ENCODE measurements at regions not wholly inside any gene's neighbourhood (a gene's known extent, or its start where the extent isn't known, plus 50 kb on each side); places are given as distances from the start of the nearest gene placed in this dataset.
"Not testable (repeated sequence)": the region's sequence is repeated elsewhere in the genome, so short reads cannot be mapped to it uniquely, and the experiment has no call there.

DNA sequence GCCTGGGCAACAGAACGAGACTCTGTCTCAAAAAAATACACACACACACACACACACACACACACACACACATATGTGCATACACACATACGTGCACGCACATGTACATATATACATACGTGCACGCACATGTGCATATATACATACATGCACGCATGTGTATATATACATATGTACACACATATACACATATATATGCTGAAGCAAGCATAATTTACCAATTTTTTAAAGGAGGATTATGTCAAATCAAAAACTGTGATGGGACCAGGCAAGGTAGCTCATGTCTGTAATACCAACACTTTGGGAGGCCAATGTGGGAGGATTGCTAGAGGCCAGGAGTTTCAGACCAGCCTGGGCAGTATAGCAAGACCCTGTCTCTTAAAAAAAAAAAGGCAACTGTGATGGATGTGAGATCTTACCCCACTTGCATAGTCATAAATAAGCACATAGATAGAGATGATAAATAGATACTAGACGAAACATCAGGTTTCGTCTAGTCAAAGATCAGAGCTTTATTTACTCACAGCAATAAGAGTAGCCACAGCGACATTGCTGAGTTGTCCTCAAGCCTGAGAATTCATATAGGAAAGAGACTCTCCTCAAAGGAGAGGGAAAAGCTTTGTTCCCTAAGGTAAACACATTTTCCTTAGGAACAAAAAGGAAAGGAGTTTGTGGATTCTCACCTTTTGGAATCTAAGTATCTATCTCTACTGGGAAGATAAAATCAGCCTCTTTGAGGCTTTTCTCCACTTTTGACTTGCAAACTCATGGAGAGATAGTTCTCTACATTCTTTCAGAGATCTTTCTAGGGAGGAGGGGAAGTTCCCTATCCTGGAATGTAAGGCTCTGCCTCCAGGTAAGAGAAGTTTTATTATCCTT is 74.7 kb upstream of the AMN1 start:
- TF ChIP-seq, protein P1, sequence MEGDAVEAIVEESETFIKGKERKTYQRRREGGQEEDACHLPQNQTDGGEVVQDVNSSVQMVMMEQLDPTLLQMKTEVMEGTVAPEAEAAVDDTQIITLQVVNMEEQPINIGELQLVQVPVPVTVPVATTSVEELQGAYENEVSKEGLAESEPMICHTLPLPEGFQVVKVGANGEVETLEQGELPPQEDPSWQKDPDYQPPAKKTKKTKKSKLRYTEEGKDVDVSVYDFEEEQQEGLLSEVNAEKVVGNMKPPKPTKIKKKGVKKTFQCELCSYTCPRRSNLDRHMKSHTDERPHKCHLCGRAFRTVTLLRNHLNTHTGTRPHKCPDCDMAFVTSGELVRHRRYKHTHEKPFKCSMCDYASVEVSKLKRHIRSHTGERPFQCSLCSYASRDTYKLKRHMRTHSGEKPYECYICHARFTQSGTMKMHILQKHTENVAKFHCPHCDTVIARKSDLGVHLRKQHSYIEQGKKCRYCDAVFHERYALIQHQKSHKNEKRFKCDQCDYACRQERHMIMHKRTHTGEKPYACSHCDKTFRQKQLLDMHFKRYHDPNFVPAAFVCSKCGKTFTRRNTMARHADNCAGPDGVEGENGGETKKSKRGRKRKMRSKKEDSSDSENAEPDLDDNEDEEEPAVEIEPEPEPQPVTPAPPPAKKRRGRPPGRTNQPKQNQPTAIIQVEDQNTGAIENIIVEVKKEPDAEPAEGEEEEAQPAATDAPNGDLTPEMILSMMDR (IDR thresholded peaks at IDR 0.05; ENCODE audit: low read depth, low read length, missing control alignments) = no peak
- in situ Hi-C loops (cut with HindIII; ENCODE audit: low pct_ligation_motif_present, low sequenced_read_pairs) = no loop called here
- no peak overlapping the region for H3K27ac ChIP-seq
- no peak for DNase-seq
- no peaks in the 10 kb centered on the region for H3K27me3 ChIP-seq (replicated peaks)
- no peak overlapping the region for H3K4me3 ChIP-seq (ENCODE audit: low read depth, low read length)
- H3K36me3 ChIP-seq (replicated peaks) = no peaks in the 10 kb centered on the region

DNA sequence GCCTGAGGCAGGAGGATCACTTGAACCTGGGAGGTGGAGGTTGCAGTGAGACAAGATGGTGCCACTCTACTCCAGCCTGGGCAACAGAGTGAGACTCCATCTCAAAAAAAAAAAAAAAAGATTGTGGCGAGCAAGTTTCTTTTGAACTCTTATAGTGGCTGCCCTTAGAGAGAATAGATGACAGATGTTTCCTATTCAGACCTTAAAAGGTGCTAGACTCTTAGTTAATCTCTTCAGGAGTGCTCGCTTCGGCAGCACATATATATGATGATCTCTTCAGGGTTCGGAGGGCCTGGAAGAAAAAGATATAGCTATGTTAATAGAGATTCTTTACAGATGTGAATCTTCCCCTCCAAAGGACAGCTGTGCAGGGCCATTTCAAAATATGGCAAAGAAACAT is 73.1 kb upstream of the AMN1 start:
- H3K27ac ChIP-seq = no peak overlapping the region
- H3K27me3 ChIP-seq (replicated peaks) = no peaks in the 10 kb centered on the region
- in situ Hi-C loops (cut with HindIII; ENCODE audit: low pct_ligation_motif_present, low sequenced_read_pairs) = no loop called here
- TF ChIP-seq, protein P1 (IDR thresholded peaks at IDR 0.05; ENCODE audit: low read depth, low read length, missing control alignments) = no peak
- H3K36me3 ChIP-seq (replicated peaks) = no peaks in the 10 kb centered on the region
- no peak overlapping the region for H3K4me3 ChIP-seq (ENCODE audit: low read depth, low read length)
- DNase-seq = no peak

DNA sequence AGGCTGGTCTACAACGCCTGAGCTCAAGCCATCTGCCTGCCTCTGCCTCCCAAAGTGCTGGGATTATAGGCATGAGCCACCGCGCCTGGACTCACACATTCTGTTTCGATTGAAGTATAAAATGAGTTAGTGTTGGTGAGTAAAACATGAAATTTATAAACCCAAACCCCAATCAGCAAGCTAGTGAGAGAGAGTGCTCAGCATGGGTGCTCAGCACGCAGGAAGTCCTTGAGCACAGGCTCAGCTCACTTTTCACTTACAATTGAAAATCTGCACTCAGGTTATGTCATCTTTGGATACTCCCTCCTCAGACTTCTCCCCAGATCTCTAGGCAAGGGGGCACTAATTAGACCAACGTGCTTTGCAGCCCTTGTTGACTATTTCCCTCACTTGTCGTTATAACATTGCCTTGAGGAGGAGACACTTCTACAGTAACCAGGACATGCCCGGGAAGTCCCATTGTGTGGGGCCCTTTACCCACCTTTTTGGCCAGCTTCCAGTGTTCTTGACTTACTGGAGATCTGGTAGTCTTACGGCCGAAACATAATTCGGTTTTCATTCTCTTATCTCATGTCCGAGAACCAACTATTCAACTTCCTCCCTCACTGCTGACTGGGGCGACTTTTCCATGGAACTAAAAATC is 68.5 kb upstream of the AMN1 start:
- Histone ChIP-seq H3K27me3 (replicated peaks) (no peaks in the 10 kb centered on the region), H3K4me3 (ENCODE audit: low read depth, low read length) (no peak overlapping the region), H3K36me3 (replicated peaks) (no peaks in the 10 kb centered on the region), H3K27ac (no peak overlapping the region)
- no peak for DNase-seq
- TF ChIP-seq, protein P1 (IDR thresholded peaks at IDR 0.05; ENCODE audit: low read depth, low read length, missing control alignments) = no peak
- in situ Hi-C loops (cut with HindIII; ENCODE audit: low pct_ligation_motif_present, low sequenced_read_pairs) = no loop called here

DNA sequence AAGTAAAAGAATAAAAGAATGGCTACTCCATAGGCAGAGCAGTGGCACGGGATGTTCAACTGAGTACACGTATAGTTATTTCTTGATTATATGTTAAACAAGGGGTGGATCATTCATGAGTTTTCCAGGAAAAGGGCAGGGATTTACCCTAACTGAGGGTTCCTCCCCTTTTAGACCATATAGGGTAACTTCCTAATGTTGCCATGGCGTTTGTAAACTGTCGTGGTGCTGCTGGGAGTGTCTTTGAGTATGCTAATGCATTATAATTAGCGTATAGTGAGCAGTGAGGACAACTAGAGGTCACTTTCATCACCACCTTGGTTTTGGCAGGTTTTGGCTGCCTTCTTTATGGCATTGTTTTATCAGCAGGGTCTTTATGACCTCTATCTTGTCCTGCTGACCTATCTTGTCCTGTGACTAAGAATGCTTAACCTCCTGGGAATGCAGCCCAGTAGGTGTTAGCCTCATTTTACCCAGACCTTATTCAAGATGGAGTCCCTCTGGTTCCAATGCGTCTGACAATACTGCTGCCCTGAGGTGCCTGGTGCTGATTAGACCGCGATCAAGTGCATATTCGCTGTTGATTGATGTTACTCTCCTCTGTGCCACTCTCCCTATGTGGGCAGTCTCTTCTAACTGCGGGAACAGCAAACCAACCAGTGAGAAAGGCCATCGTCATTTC is 67.6 kb upstream of the AMN1 start:
- no peak overlapping the region for H3K27ac ChIP-seq
- TF ChIP-seq, protein P1 (IDR thresholded peaks at IDR 0.05; ENCODE audit: low read depth, low read length, missing control alignments) = no peak
- H3K4me3 ChIP-seq (ENCODE audit: low read depth, low read length) = no peak overlapping the region
- H3K36me3 ChIP-seq (replicated peaks) = no peaks in the 10 kb centered on the region
- no peak for DNase-seq
- in situ Hi-C loops (cut with HindIII; ENCODE audit: low pct_ligation_motif_present, low sequenced_read_pairs) = no loop called here
- no peaks in the 10 kb centered on the region for H3K27me3 ChIP-seq (replicated peaks)

DNA sequence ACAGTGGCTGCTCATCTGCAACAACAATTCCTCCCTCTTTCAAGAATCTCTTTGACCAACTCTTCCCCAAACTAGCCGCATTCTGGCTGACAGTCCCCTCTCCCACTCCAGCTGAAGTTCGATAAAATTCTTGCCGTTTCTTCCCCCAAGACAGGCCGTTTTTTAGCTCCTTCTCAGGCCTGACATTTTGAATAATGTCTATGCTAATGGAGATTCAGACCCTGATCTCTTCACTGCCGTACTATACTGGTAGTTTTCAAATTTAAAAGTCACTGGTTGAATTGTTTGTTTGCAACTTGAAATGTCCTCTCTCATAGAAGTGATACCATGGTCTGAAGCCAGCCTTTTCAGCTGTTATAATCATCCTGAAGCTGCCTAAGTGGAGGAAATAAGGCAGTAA is 65.9 kb upstream of the AMN1 start:
- in situ Hi-C loops (cut with HindIII; ENCODE audit: low pct_ligation_motif_present, low sequenced_read_pairs) = no loop called here
- Histone ChIP-seq H3K4me3 (ENCODE audit: low read depth, low read length) (no peak overlapping the region), H3K27me3 (replicated peaks) (no peaks in the 10 kb centered on the region), H3K27ac (no peak overlapping the region), H3K36me3 (replicated peaks) (no peaks in the 10 kb centered on the region)
- DNase-seq = no peak
- TF ChIP-seq, protein P1 (IDR thresholded peaks at IDR 0.05; ENCODE audit: low read depth, low read length, missing control alignments) = no peak

DNA sequence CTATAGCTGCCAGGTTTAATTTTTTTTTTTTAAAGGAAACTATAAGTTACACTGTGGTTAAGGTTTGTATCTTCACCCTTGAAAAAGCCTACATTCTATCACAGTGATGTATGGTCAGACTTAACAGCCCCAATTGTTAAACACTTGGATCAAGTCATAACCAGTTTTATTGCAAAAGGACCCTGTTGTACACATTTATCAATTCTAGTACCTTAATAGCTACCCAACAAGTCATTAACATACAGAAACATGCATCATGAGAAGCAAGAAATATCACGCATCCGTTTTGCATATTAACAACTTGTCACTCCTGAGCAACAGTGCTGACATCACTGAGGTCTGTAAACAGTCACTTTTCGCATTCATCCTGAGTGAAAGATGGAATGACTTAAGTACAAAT is 62.4 kb upstream of the AMN1 start:
- in situ Hi-C loops (cut with HindIII; ENCODE audit: low pct_ligation_motif_present, low sequenced_read_pairs); H3K36me3 ChIP-seq (replicated peaks); H3K4me3 ChIP-seq (ENCODE audit: low read depth, low read length); H3K27ac ChIP-seq; DNase-seq; H3K27me3 ChIP-seq (replicated peaks): not testable (repeated sequence)
